ENCODE measurements at regions not wholly inside any gene's neighbourhood (a gene's known extent, or its start where the extent isn't known, plus 50 kb on each side); places are given as distances from the start of the nearest gene placed in this dataset.
"Not testable (repeated sequence)": the region's sequence is repeated elsewhere in the genome, so short reads cannot be mapped to it uniquely, and the experiment has no call there.

DNA sequence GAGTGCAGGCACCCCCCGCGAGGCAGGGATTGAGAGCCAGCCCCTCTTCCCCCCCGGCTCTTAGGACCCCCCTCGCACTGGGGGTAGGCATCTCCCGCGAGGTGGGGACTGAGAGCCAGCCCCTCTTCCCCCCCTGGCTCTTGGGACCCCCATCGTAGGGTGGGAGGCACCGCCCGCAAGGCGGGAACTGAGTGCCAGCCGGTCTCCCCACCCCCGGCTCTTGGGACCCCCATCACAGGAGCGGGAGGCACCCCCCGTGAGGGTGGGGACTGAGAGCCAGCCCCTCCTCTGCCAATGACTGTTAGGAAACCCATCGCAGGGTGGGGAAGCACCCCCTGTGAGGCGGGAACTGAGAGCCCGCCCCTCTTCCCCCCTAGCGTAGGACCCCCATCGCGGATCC, 363.4 kb upstream of the SPRY2 start:
- TF ChIP-seq POLR2A (IDR thresholded peaks at IDR 0.05): no peak
- no peak for TF ChIP-seq CTCF (IDR thresholded peaks at IDR 0.05)
- Histone ChIP-seq H3K4me1 (no peaks in the 10 kb centered on the region), H3K36me3 (no peaks in the 10 kb centered on the region), H3K9me3 (no peaks in the 10 kb centered on the region), H3K4me3 (replicated peaks in 1 of 3) (no peak overlapping the region), H3K27ac (no peak overlapping the region), H3K27me3 (no peaks in the 10 kb centered on the region)
- no peak for DNase-seq
- intact Hi-C loops (cut with DNase I): no loop called here
- 94 to 96% methylated on average over 3 to 10 of the region's 20 CpGs for WGBS, 2 donors

DNA sequence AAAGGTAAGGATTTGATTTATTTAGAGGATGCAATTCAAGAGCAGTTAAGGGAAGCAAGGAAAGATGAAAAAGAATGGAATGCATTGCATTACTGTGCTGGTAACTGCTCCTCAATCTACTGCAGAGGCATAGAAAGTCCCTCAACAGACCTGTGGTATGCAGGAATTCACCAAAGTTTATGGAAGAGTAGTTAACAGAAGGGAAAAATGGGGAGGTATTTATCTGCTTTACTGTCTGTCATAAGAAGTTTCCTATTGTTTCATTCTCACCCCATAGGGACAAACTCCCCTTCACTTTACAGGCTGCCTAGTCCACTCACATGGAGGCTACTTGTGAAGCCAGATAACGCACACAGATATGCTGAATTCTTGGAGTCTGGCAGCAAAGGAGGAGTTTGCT, 354.9 kb upstream of the SPRY2 start:
- DNase-seq: no peak
- TF ChIP-seq POLR2A (IDR thresholded peaks at IDR 0.05): no peak
- no peak for TF ChIP-seq CTCF (IDR thresholded peaks at IDR 0.05)
- 67 to 75% methylated on average over 1 of the region's 1 CpG for WGBS, 2 donors
- Histone ChIP-seq H3K36me3 (no peaks in the 10 kb centered on the region), H3K9me3 (no peaks in the 10 kb centered on the region), H3K27me3 (no peaks in the 10 kb centered on the region), H3K4me1 (no peaks in the 10 kb centered on the region), H3K4me3 (replicated peaks in 1 of 3) (no peak overlapping the region), H3K27ac (no peak overlapping the region)
- intact Hi-C loops (cut with DNase I): no loop called here

- H3K9me3 ChIP-seq; H3K27ac ChIP-seq; H3K27me3 ChIP-seq; H3K4me1 ChIP-seq; intact Hi-C loops (cut with DNase I); DNase-seq; H3K36me3 ChIP-seq; H3K4me3 ChIP-seq (replicated peaks in 1 of 3): not testable (repeated sequence)
- 94% methylated on average over 2 of the region's 2 CpGs for WGBS, 2 donors
These were observed 350.9 kb upstream of the SPRY2 start for GRCh38 chr13:80691814-80692213.

GRCh38 chr13:80690208-80690607, 349.3 kb upstream of the SPRY2 start:
- WGBS, 2 donors: 82 to 84% methylated on average over 3 of the region's 3 CpGs
- H3K27me3 ChIP-seq: no peaks in the 10 kb centered on the region
- H3K9me3 ChIP-seq: no peaks in the 10 kb centered on the region
- no peaks in the 10 kb centered on the region for H3K36me3 ChIP-seq
- H3K4me1 ChIP-seq: no peaks in the 10 kb centered on the region
- intact Hi-C loops (cut with DNase I): no loop called here
- H3K4me3 ChIP-seq (replicated peaks in 1 of 3): no peak overlapping the region
- no peak for DNase-seq
- TF ChIP-seq CTCF (IDR thresholded peaks at IDR 0.05): no peak
- no peak for TF ChIP-seq POLR2A (IDR thresholded peaks at IDR 0.05)
- H3K27ac ChIP-seq: no peak overlapping the region

DNA sequence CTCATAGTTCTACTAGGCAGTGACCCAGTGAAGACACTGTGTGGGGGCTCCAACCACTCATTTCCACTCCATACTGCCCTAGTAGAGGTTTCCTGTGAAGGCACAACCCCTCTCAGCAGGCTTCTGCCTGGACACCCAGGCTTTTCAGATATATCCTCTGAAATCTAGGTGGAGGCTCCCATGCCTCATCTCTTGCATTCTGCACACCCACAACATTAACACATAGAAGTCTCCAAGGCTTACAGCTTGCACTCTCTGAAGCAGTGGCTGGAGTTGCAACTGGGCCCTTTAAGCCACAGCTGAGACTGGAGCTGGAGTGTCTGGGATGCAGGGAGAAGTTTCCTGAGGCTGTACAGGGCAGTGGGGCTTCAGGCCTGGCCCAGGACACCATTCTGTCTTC, 347.7 kb upstream of the SPRY2 start:
- Histone ChIP-seq H3K9me3 (no peaks in the 10 kb centered on the region), H3K27me3 (no peaks in the 10 kb centered on the region), H3K4me3 (replicated peaks in 1 of 3) (no peak overlapping the region), H3K27ac (no peak overlapping the region), H3K36me3 (no peaks in the 10 kb centered on the region), H3K4me1 (no peaks in the 10 kb centered on the region)
- TF ChIP-seq POLR2A (IDR thresholded peaks at IDR 0.05): no peak
- no peak for TF ChIP-seq CTCF (IDR thresholded peaks at IDR 0.05)
- DNase-seq: no peak
- intact Hi-C loops (cut with DNase I): no loop called here

DNA sequence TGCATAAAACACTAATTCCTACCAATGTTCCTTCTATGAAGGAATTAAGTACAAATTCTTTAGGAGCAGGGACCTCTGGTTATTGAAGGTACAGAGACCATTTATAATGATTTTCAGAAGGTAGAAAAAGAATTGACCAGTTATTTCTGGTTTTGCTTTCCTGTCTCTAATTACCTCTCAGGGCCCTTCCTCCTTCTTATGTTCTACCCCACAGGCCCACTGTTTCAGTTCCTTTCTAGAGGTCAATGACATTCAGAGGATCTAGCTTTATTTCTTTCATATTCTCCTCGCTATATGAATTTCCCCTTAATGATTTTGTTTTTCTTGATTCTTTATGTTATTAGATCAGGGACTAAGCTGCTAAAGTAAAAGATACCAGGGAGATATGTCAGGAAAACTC, 345.0 kb upstream of the SPRY2 start:
- intact Hi-C loops (cut with DNase I): no loop called here
- WGBS, 2 donors: 83 to 91% methylated on average over 1 of the region's 1 CpG
- DNase-seq: no peak
- Histone ChIP-seq H3K36me3 (no peaks in the 10 kb centered on the region), H3K4me1 (no peaks in the 10 kb centered on the region), H3K27ac (no peak overlapping the region), H3K9me3 (no peaks in the 10 kb centered on the region), H3K27me3 (no peaks in the 10 kb centered on the region), H3K4me3 (replicated peaks in 1 of 3) (no peak overlapping the region)
- no peak for TF ChIP-seq POLR2A (IDR thresholded peaks at IDR 0.05)
- no peak for TF ChIP-seq CTCF (IDR thresholded peaks at IDR 0.05)
